ENCODE measurements at regions not wholly inside any gene's neighbourhood (a gene's known extent, or its start where the extent isn't known, plus 50 kb on each side); places are given as distances from the start of the nearest gene placed in this dataset.

DNA sequence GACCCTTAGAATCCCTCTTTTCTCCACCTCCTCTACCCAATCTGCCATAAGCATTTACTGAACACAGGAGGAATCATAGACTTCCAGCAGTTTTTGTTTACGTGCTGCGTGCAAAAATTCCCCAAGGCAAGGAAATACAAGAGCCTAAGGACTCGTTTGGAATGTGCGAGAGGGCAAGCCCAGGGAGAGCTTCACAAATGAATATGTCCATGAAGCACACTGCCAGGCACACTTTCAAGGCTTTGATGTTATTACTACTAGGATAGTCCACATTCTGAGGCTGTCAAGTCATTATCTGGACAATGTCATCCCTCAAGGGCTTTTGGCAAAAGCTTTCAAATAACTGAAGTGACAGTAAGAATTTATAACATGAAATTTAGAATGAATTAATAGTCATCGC is 214.7 kb upstream of the TBX20 start:
- no peaks in the 10 kb centered on the region for H3K36me3 ChIP-seq (ENCODE audit: control insufficient read depth in 1 of 2, insufficient read depth in 2 of 2, low read length in 2 of 2)

GRCh38 chr7:35467456-35467978 is 213.6 kb upstream of the TBX20 start:
- Histone ChIP-seq H3K4me1 (ENCODE audit: control insufficient read depth in 1 of 2, insufficient read depth in 2 of 2, low read length in 2 of 2) (no peaks in the 10 kb centered on the region), H3K27me3 (ENCODE audit: low read depth, low read length) (no peaks in the 10 kb centered on the region), H3K36me3 (ENCODE audit: control insufficient read depth in 1 of 2, insufficient read depth in 2 of 2, low read length in 2 of 2) (no peaks in the 10 kb centered on the region), H3K27ac (ENCODE audit: low read length) (no peak overlapping the region), H3K9me3 (ENCODE audit: control insufficient read depth in 1 of 2, low read length in 2 of 2) (no peaks in the 10 kb centered on the region), H3K4me3 (ENCODE audit: low read depth in 1 of 2, low read length in 2 of 2) (no peak overlapping the region)

More for the DNA sequence above, 214.7 kb upstream of the TBX20 start:
- Histone ChIP-seq H3K4me1 (ENCODE audit: control insufficient read depth in 1 of 2, insufficient read depth in 2 of 2, low read length in 2 of 2) (no peaks in the 10 kb centered on the region), H3K27ac (ENCODE audit: low read length) (no peak overlapping the region), H3K27me3 (ENCODE audit: low read depth, low read length) (no peaks in the 10 kb centered on the region), H3K9me3 (ENCODE audit: control insufficient read depth in 1 of 2, low read length in 2 of 2) (no peaks in the 10 kb centered on the region), H3K4me3 (ENCODE audit: low read depth in 1 of 2, low read length in 2 of 2) (no peak overlapping the region)

GRCh38 chr7:35465791-35466336 is 212.0 kb upstream of the TBX20 start:
- Histone ChIP-seq H3K27ac (ENCODE audit: low read length) (no peak overlapping the region), H3K9me3 (ENCODE audit: control insufficient read depth in 1 of 2, low read length in 2 of 2) (no peaks in the 10 kb centered on the region), H3K4me1 (ENCODE audit: control insufficient read depth in 1 of 2, insufficient read depth in 2 of 2, low read length in 2 of 2) (no peaks in the 10 kb centered on the region), H3K36me3 (ENCODE audit: control insufficient read depth in 1 of 2, insufficient read depth in 2 of 2, low read length in 2 of 2) (no peaks in the 10 kb centered on the region), H3K27me3 (ENCODE audit: low read depth, low read length) (no peaks in the 10 kb centered on the region), H3K4me3 (ENCODE audit: low read depth in 1 of 2, low read length in 2 of 2) (no peak overlapping the region)

- H3K27ac ChIP-seq (ENCODE audit: low read length) = no peak overlapping the region
- no peaks in the 10 kb centered on the region for H3K4me1 ChIP-seq (ENCODE audit: control insufficient read depth in 1 of 2, insufficient read depth in 2 of 2, low read length in 2 of 2)
- peaks cover 0 to 7% of the 10 kb centered on the region in 2 donors for H3K9me3 ChIP-seq (ENCODE audit: control insufficient read depth in 1 of 2, low read length in 2 of 2)
- no peaks in the 10 kb centered on the region for H3K27me3 ChIP-seq (ENCODE audit: low read depth, low read length)
- H3K4me3 ChIP-seq (ENCODE audit: low read depth in 1 of 2, low read length in 2 of 2) = no peak overlapping the region
- no peaks in the 10 kb centered on the region for H3K36me3 ChIP-seq (ENCODE audit: control insufficient read depth in 1 of 2, insufficient read depth in 2 of 2, low read length in 2 of 2)
Observed at GRCh38 chr7:35463751-35464150, 209.9 kb upstream of the TBX20 start.

DNA sequence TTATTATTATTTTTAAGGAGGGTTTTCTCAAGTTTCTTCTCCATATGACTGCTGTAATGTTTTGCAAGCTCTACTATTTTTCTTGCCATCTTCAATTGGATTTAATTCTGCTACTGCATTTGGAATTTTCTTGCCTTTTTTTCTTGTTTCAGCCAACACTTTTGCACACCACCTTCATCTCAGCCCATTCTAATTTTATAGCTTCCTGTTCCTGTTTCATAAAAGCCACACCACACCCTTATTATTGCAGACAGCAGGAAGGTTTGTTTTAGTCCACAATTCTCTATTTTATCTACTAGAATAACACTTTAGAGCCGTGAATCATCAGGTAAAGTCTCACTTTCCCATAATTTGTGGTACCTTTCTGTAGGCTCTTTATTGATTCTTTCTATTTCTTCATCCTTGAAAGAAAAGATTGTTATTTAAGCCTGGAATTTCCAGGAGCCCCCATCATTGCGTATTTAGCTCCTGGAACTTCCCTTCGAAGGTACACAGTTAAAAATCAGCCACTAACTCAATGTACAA is 209.3 kb upstream of the TBX20 start:
- Histone ChIP-seq H3K36me3 (ENCODE audit: control insufficient read depth in 1 of 2, insufficient read depth in 2 of 2, low read length in 2 of 2) (no peaks in the 10 kb centered on the region), H3K27me3 (ENCODE audit: low read depth, low read length) (no peaks in the 10 kb centered on the region), H3K4me3 (ENCODE audit: low read depth in 1 of 2, low read length in 2 of 2) (no peak overlapping the region), H3K9me3 (ENCODE audit: control insufficient read depth in 1 of 2, low read length in 2 of 2) (peaks cover 0 to 9% of the 10 kb centered on the region in 2 donors), H3K4me1 (ENCODE audit: control insufficient read depth in 1 of 2, insufficient read depth in 2 of 2, low read length in 2 of 2) (no peaks in the 10 kb centered on the region), H3K27ac (ENCODE audit: low read length) (no peak overlapping the region)

GRCh38 chr7:35454575-35455385 is 200.9 kb upstream of the TBX20 start:
- H3K4me3 ChIP-seq (ENCODE audit: low read depth in 1 of 2, low read length in 2 of 2) = peak overlapping the region in 1 of 2 donors; percentile 23
- H3K4me1 ChIP-seq (ENCODE audit: control insufficient read depth in 1 of 2, insufficient read depth in 2 of 2, low read length in 2 of 2) = peaks cover 0 to 7% of the 10 kb centered on the region in 2 donors
- H3K36me3 ChIP-seq (ENCODE audit: control insufficient read depth in 1 of 2, insufficient read depth in 2 of 2, low read length in 2 of 2) = no peaks in the 10 kb centered on the region
- H3K27me3 ChIP-seq (ENCODE audit: low read depth, low read length) = peaks cover 5% of the 10 kb centered on the region
- peaks cover 0 to 16% of the 10 kb centered on the region in 2 donors for H3K9me3 ChIP-seq (ENCODE audit: control insufficient read depth in 1 of 2, low read length in 2 of 2)
- no peak overlapping the region for H3K27ac ChIP-seq (ENCODE audit: low read length)

DNA sequence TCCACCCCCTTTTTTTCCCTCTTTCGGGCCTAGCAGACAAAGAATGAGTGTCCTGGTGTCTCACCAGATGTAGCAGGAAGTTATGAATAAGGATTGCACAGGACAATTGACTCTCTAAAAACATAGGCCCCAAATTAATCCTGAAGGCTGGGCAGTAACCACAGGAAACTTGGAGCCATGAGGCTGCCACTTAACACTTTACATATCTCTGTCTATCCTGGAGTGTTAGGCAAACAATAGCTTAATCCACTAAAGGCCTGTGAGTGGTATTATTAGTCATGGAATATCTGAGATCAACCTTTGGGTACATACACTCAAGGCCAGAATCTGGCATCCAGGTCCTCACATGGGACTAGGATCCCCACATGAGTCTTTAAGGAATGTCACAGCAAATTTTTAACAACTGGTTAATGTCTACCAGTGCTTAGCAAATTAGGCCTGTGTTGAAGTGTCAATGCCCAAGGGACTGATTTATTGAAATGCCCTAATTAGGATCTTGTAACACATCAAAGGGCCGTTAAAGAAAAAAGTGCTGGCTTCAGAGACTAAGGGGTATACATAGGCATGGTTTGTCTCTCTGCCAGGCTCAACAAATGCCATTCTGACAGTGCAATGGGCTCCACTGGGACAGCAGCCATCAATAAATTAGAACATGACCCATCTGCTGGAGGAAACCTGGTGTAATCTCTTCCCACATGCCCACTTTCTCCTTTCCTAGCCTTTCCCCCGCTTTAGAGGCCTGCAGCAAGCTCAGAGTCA is 196.7 kb upstream of the TBX20 start:
- H3K27me3 ChIP-seq (ENCODE audit: low read depth, low read length) = peaks cover 5% of the 10 kb centered on the region
- no peaks in the 10 kb centered on the region for H3K36me3 ChIP-seq (ENCODE audit: control insufficient read depth in 1 of 2, insufficient read depth in 2 of 2, low read length in 2 of 2)
- no peak overlapping the region for H3K27ac ChIP-seq (ENCODE audit: low read length)
- no peaks in the 10 kb centered on the region for H3K9me3 ChIP-seq (ENCODE audit: control insufficient read depth in 1 of 2, low read length in 2 of 2)
- peaks cover 0 to 7% of the 10 kb centered on the region in 2 donors for H3K4me1 ChIP-seq (ENCODE audit: control insufficient read depth in 1 of 2, insufficient read depth in 2 of 2, low read length in 2 of 2)
- no peak overlapping the region for H3K4me3 ChIP-seq (ENCODE audit: low read depth in 1 of 2, low read length in 2 of 2)

- Histone ChIP-seq H3K4me3 (ENCODE audit: low read depth in 1 of 2, low read length in 2 of 2) (no peak overlapping the region), H3K36me3 (ENCODE audit: control insufficient read depth in 1 of 2, insufficient read depth in 2 of 2, low read length in 2 of 2) (no peaks in the 10 kb centered on the region), H3K27ac (ENCODE audit: low read length) (no peak overlapping the region), H3K4me1 (ENCODE audit: control insufficient read depth in 1 of 2, insufficient read depth in 2 of 2, low read length in 2 of 2) (no peaks in the 10 kb centered on the region), H3K9me3 (ENCODE audit: control insufficient read depth in 1 of 2, low read length in 2 of 2) (no peaks in the 10 kb centered on the region), H3K27me3 (ENCODE audit: low read depth, low read length) (no peaks in the 10 kb centered on the region)
Observed at GRCh38 chr7:35448486-35448885, 194.6 kb upstream of the TBX20 start.

- Histone ChIP-seq H3K27ac (ENCODE audit: low read length) (no peak overlapping the region), H3K4me1 (ENCODE audit: control insufficient read depth in 1 of 2, insufficient read depth in 2 of 2, low read length in 2 of 2) (no peaks in the 10 kb centered on the region), H3K36me3 (ENCODE audit: control insufficient read depth in 1 of 2, insufficient read depth in 2 of 2, low read length in 2 of 2) (no peaks in the 10 kb centered on the region)
Observed at GRCh38 chr7:35446091-35446490, 192.2 kb upstream of the TBX20 start.

GRCh38 chr7:35437619-35438275 is 183.8 kb upstream of the TBX20 start:
- Histone ChIP-seq H3K27ac (ENCODE audit: low read length) (no peak overlapping the region), H3K4me1 (ENCODE audit: control insufficient read depth in 1 of 2, insufficient read depth in 2 of 2, low read length in 2 of 2) (no peaks in the 10 kb centered on the region), H3K4me3 (ENCODE audit: low read depth in 1 of 2, low read length in 2 of 2) (no peak overlapping the region), H3K9me3 (ENCODE audit: control insufficient read depth in 1 of 2, low read length in 2 of 2) (no peaks in the 10 kb centered on the region), H3K27me3 (ENCODE audit: low read depth, low read length) (no peaks in the 10 kb centered on the region), H3K36me3 (ENCODE audit: control insufficient read depth in 1 of 2, insufficient read depth in 2 of 2, low read length in 2 of 2) (no peaks in the 10 kb centered on the region)

More at GRCh38 chr7:35446091-35446490, 192.2 kb upstream of the TBX20 start:
- Histone ChIP-seq H3K27me3 (ENCODE audit: low read depth, low read length) (no peaks in the 10 kb centered on the region), H3K4me3 (ENCODE audit: low read depth in 1 of 2, low read length in 2 of 2) (no peak overlapping the region), H3K9me3 (ENCODE audit: control insufficient read depth in 1 of 2, low read length in 2 of 2) (no peaks in the 10 kb centered on the region)

GRCh38 chr7:35436452-35436851 is 182.6 kb upstream of the TBX20 start:
- no peaks in the 10 kb centered on the region for H3K9me3 ChIP-seq (ENCODE audit: control insufficient read depth in 1 of 2, low read length in 2 of 2)
- no peaks in the 10 kb centered on the region for H3K27me3 ChIP-seq (ENCODE audit: low read depth, low read length)

More at GRCh38 chr7:35436452-35436851, 182.6 kb upstream of the TBX20 start:
- Histone ChIP-seq H3K27ac (ENCODE audit: low read length) (no peak overlapping the region), H3K4me3 (ENCODE audit: low read depth in 1 of 2, low read length in 2 of 2) (no peak overlapping the region), H3K4me1 (ENCODE audit: control insufficient read depth in 1 of 2, insufficient read depth in 2 of 2, low read length in 2 of 2) (no peaks in the 10 kb centered on the region), H3K36me3 (ENCODE audit: control insufficient read depth in 1 of 2, insufficient read depth in 2 of 2, low read length in 2 of 2) (no peaks in the 10 kb centered on the region)

All from muscle layer of duodenum (tissue), 2 donors.